HG03521 (cell line): ENCODE measurements at regions not wholly inside any gene's neighbourhood (a gene's known extent, or its start where the extent isn't known, plus 50 kb on each side); places are given as distances from the start of the nearest gene placed in this dataset.

ENCODE experiments used
- ATAC-seq: cut with Tn5 transposase; IDR thresholded peaks from one replicate; pipeline ENCODE4 v1.9.1; 2021; ENCODE audit warnings: mild to moderate bottlenecking, moderate library complexity; ENCODE audit not compliant: unreplicated experiment

DNA sequence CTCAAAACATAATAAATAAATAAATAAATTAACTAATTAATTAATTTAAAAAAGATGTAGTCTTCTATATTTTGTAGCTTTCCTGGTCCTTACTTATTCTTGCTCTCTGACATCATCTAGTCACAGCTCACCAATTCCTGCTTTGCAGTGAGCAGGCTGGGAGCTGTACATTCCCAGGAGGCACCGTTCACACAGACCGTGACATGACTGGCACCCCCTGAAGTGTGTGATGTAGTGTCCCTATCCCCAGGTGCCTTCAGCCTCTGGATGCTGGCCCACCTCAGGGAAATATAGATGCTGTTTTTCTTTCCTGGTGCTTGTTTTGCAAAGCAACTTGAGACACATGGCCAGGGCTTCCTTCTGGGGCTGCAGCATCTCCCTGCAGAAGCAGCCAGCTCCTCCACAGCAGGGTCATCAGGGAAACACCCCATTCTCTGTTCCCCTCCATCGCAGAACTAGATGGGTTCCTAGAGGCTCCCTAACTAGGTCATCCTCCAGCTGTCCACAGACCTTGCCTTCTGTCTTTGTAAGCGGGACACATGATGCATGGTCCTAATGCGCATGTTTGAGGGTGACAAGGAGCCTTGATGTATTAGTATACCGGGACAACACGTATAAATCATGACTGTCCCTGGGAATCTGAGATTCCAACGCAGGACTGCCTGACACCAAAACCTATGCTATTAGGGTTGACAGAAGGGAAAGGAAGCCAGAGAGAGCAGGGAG lies 76.4 kb downstream of the RHOB start:
- ATAC-seq, result no peak

DNA sequence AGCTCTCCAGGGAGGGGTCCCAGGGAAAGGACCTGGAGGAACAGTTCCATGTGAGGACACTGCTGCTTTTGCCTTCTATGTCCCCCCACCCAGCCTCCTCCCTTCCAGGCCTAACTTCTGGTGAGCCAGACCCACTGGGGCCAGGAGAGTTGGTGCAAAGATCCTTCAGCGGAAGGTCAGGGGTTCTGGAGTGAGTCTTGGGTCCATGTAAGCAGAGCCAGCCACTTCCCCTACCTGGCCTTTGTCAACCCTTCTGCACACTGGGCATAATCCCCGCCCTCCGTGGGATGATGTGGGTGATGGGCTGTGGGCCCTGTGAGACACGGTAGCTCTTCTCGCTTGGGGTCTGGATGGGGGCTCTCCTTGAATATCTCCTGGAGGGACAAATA lies 76.9 kb downstream of the RHOB start:
- ATAC-seq, result no peak

DNA sequence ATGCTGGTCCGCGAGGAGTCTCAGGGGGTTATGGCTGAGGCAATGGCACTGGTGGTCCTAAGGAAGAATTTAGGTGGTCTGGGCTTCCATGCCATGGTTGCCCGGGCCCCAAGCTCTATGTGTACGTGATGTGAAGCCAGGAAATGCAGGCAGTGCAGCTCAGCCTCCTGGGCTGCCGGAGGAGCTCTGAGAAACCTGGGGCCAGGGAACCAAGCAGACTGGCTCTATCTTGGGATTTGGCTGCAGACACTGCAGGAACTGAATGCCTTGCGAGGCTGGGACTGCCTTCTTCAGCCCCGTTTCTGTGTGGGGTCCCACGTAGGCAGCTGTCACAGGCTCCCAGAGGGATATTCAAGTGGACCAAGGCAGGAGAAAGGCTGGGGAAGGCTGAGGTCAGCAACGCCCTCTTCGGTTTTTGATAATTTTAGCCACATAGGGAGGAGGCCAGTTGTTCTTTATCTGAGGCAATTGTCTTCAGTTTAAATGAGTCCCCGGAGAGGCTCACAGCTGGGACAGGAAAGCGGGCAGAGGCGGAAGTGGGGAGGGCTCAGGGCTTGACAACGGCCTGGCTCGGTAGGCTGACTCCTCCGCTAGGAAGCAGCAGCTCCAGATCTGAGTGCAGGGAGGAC lies 77.7 kb downstream of the RHOB start:
- ATAC-seq, result peak; percentile 57

DNA sequence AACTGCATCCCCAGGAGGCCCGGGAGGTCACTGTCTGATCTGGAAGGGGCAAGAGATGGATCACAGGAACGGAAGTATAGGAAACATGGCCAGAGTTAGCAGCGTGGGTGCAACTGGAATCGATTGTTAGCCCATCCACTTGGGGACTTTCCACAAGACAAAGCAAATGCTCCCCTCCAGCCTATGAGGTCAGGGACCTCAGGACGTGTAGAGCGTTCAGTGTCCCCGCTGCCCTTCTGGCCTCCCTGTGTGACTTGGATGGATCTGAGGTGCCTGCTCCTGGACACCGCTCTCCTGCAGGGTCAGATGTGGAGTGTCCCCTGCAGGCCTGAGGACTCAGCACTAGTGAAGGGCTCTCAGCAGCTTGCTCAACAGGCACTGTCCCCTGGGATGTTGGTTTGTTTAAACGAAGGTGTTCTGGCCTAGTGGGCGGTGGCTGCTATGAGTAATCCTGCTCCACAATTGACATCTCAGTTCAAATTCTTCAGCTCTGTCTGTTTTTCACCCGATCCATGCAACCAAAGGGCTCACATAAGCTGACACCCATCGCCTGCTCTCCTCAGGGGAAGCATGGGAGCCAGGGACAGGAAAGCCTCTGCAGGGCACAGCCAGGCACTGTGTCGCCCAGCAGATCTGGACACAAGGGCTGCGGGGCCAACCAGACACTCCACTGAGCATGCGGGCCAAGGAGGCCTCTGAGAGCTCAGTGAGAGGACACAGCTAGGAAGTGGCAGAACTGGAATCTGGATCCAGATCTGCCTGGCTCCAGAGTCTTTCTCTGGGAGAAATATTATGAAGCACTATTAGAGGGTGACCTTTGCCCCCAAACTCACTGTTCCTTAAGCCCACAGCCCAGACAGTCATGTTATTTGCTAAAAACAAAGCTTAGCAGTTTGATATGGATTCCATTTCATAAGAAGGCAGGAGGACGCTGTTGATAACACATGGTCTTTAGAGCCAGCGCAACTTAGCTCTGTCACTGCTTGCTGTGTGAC lies 78.5 kb downstream of the RHOB start:
- ATAC-seq, result peak; percentile 89

DNA sequence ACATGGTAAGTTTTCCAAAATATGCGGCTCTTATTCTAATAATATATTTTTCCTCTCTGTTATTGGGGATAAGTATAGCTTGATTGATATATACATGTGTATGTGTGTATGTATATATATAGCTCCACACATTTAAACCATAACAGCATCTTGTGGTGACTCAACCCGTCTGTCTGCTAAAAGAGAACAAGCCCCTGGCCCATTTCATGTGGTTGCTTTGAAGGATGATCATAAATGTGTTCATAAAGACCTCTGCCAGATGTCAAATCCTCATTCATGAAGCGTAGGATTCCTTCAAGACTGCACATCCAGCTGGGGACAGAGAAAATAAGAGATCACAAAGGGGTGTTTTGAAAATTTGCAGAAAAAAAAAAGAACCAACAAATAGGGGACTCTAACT lies 79.3 kb downstream of the RHOB start:
- ATAC-seq, result no peak

DNA sequence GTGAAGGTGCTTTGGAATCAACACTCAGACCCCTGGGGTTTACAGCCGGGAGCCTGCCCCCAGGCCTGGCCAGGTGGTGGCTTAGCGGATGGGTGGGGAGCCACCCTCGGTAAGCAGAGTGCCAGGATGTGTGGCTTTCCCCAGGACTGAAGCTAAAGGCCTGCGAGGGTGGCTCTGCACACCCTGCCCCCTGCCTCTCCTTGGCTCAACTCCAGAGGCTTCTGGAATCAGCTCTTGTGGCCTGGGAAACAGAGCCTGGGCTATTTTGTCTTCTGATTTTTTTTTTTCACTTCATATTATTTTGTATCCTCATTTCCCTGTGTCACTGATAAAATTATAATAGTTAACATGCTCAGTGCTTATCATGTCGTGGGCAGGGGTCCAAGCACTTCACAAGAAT lies 79.8 kb downstream of the RHOB start:
- no peak for ATAC-seq

DNA sequence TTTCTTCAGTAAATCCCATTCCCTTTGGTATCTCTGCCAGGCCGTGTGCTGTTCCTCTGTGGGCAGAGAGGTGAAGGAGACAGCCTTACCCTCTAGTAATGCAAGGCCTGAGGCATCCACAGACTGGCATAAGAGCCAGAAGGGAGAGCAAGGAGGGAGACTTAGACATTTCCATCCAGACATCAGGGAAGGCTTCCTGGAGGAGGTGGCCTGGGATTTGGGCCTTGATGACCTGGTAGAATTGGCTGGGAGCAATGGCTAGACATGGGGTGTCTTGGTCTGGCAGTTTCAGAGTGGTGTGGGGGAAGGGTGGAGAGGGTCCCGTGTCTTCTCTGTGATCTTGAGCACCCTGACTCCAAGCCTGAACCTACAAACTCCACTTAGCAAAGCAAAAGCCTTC lies 81.8 kb downstream of the RHOB start:
- no peak for ATAC-seq

DNA sequence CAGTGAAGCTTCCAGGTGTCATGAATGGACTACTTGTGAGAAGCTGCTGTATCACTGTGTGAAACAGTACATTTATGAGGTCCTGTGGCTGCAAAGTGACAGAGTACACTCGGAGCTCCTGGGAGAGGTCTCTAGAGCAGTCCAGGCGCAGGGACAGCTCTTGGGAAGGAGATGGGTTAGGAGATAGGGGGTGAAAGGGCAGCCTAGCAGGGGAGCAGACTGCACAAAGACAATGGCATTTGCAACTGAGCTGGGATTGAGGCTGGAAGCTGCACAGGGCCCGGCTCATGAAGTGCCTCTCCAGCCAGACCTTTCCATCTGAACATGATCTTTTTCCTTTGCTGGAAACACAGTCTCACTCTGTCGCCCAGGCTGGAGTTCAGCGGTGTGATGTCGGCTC lies 83.6 kb downstream of the RHOB start:
- ATAC-seq, result no peak

DNA sequence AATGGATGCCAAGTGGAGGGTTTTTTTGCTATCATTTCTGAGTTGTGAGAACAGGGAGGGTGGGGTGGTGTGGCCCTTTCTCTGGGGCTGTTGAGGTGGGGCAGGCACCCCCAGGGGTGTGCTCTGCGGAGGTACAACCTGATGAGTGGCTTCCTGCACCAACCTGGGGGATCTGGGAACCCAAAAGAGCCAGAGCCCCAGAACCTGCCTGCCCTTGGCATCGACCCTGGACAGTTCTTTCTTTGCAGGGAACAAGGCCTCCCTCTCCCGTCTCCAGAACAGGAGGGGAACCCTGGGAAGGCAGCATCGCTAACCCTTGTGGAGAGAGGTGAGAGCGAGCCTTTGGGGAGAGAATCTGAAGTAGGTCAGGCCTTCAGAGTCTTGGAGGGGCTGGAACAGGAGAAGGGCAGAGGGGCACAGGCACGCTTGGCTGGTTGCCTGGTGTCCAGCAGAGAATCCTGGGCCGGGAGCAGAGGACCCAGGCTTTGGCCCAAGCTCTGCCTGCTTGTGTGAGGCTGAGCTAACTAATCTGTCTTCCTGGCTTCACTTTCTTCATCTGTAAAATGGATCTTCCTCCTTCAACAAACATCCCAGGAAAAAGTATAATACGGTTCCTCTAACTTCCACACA lies 84.9 kb downstream of the RHOB start:
- ATAC-seq, result no peak

DNA sequence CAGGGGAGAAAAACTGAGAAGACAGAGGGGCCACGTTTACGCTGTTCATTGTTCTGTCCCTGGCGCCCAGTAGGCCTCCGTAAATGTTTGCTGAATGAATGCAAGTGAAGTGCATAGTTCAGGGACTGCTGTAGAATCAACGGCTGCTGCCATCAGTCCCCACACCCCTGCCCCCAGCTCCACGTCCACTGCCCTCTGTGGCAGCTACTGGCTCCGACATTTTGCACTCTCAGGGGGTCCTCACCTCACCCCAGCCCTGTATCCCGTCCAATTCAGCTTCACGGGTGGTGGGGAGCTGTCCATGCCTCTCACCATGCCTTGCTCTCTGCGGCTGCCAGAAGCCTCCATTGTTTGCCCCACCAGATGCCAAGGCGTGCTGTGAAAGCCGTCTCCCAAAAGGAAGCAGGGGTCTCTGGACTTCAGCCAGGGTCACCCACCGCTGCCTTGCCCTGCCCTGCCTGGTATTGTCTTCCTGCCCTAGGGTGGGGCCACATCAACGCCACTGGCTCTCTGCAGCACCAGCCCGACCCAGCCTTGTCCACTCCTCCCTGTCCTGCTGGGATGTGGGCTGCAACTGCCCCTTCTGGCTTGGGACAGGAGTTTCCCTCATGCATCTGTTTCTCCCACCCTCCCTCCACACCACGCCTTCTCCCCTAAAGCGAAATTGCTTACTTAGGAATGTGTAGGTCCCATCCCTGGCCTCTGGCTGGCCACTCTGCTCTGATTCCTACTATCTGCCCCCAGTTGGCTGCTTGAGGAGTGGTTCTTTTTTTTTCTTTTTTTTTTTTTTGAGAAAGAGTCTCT lies 86.0 kb downstream of the RHOB start:
- no peak for ATAC-seq

DNA sequence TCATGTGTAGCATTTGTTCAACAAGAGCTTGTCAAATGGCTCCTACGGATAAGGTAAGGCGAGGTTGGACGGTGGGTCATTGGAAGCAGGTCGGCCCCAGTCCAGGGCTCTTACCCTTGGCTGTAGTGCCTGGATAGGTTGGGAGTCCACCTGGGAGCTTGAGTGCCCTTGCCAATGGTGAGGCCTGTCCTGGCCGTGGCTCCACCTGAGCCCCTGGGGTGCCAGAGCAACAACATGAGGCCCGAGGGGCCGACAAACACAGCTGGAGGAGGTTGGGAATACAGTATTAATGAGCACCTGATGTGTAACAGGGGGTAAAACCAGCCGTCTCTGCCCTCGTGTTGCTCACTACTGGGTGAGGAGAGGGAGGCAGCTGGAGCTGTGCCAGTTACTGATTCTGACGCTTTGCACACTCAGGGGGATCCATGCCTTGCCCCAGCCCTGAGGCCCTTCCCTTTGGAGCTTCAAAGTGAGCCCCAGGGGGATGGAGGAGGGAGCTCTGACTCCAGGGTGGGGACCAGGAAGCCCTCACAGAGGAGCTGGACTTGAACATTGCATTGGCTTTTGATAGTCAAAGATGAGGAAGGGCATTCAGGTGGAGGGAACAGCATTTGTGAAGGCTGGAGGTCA lies 87.2 kb downstream of the RHOB start:
- ATAC-seq, result no peak

DNA sequence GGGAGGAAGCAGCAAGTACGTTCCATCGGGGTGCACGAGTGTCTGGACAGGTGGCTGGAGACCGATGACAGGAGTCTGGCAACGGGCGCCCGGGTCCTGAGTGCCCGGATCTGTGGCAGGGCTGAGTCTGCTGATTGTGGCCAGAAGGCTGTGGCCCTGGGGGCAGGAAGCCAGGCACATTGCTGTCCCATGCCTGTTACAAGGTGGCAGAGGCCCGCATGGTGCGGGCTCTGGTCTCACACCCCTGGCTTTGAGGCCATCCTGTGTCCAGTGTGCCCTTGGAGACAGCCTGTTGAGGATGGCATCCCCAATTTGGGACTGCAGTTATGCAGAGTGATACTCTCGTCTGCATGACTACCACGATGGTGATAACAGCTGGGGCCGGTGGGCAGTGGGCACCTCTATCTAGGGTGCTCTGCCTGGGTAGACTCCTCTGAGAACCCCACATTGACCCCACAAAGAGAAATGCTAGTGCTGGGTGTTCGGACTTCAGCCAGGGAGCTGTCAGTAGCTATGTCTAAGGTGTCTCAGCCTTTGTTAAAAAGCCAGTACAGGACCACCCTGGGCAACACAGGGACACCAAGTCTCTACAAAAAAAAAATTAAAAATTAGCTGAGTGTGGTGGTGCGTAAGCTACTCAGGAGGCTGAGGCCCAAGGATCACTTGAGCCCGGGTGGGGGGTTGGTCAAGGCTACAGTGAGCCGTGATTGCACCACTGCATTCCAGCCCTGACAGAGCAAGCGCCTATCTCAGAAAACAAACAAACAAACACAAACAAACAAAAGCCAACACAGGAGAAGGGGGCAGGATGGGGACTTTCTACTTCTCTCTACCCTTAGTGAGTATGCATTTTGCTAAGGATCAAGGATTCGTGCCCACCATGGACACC lies 88.3 kb downstream of the RHOB start:
- no peak for ATAC-seq

DNA sequence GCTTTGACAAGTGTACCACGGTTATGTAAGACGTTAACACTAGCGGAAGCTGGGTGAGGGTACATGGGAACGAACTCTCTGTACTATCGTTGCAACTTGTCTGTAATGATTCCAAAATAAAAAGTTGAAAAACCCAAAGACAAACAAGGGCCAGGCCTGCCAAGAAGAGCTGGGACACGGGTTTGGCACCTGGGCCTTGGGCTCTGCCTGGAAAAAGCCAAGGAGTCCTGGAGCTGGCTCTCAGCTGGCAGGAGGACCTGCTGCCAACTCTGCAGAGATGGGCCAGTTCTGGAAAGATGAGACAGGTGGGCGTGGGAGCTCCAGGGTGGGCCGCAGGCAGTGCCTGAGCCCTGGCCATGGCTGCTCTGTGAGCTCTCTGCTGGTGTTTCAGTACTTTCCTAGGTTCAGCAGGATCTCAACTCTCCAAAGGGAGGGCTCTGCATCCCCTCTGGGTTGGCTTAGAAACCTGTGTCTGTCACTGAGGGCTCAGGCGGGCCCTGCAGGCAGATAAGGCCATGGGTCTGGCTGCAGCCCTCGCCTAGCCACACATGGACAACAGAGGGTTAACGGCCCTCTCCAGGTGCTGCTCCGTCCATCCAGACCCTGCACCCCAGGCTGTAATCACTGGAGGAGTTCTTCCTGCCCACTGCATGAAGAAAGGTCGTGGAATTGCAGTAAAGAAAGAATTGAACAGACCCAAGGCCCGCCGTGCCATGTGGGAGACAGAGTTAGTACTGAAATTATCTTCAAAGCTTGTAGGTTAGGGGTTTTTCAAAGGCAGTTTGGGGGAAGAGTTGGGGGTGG lies 89.9 kb downstream of the RHOB start:
- no peak for ATAC-seq

DNA sequence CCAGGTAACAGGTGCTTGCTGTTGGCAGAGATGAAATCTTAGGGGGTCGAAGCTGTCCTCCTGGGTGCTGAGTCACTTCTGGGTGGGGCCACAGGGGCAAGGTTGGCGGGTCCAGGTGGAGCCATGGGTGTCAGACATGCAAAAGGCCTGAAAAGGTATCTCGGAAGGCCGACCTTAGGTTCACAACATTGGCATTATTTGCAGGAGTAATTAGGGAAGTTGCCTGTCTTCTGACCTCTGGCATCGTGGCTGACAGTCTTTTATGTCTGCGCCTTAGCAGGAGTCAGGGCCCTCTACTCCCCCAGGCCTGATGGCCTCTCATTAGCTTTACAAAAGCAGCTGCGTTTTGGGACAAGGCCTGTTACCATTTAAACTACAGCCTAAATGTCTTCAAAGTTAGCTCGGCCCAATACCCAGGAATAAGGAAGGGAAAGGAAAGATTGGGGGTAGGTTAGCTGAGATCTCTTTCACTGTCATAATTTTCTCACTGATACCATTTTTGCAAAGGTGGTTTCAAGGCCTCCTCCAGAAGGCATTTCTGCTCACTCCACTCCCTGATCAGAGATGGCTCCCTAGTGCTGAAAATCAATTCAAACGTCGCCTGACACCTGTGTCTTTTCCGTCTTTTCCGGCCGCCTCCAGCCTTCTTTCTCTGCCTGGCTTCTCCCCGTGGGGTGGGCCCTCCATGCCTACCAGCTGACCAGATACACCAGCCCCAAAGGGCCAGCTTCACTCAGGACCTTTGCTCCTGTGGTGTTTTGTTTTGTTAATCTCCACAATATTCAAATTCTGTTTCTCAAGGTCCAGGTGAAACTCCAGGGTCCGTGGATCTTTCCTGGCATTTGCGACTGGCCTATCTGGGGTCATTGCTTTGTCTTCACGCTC lies 90.8 kb downstream of the RHOB start:
- no peak for ATAC-seq

DNA sequence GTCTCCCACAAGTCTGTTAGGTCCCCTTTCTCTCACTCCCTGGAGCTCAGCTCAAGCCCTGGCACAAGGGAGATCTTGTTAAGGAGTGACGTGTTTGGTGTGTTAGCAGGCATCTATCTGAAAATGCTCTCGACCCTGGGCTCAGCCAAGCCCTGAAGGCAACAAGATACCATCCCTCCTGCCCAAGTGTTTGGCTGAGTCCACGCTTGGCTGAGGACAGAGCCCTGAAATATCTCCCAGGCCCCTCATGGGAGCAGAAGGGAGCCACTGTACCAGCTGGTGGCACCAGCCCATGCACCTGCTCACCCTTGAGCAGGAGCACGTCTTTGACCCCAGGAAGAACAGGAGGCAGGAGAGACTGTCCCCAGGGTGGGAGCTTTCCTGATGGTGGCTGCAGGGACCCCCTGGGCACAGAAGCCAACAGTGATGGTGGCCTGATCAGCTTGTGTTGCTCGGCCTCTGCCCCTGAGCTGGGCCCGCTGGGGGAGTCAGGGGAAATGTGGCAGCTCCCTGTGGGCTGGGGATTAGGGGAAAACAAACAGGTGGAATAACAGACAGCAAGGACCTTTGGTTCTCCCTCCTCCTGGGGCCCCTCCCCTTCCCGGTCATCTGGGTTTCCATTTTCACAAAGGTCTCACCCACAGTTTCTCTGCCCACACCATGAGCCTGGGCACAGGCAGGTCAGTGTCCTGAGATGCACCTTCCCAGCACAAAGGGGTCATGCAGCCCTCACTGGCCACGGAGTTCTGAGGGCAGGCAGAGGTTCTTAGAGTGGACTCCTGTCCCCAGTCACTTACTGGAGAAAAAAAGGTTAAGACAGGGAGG lies 91.6 kb downstream of the RHOB start:
- ATAC-seq, result no peak

DNA sequence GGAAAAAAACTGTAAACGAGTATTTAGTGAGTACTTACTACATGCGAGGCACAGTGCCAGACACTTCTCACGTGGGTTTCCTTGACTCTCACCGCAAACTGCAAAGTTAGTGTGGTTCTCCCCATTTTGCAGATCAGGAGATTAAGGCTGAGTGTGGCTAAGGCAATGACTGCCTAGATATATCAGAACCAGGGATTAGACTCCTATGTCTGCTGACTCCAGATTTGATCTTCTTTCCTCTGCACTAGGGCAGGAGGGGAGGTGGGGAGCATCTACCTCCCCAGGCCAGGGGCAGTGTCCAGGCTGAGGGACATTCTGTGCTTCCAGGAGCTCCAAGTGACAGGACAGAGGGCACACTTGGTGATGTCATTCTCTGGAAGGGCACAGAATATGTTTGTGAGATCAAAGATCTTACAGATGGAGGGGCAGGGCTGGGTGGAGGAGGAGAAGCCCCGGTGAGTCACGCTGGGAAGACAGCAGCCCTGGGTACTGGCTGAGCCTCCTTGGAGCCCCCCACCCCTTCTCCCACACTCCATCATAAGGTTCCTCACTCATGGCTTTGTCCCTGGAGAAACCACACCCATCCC lies 92.4 kb downstream of the RHOB start:
- ATAC-seq, result no peak
